K562 (cell line): ENCODE measurements at regions not wholly inside any gene's neighbourhood (a gene's known extent, or its start where the extent isn't known, plus 50 kb on each side); places are given as distances from the start of the nearest gene placed in this dataset.

Experiments
- ATAC-seq: fragments of 200-7000 bp; cut with Tn5 transposase; 3 replicates; pipeline ENCODE4 v1.9.1; 2020; ENCODE audit warnings: moderate library complexity
- BruUV-seq: library from RNA; stranded (reverse); fragments of 400-500 nt; replicated peaks from 2 replicates; lab custom pipeline; 2021; lab: Mats Ljungman, UMichigan
- CTCF ChIA-PET: fragments of 300-600 bp; formaldehyde crosslinking; extraction: SDS; loops from one replicate; lab custom pipeline; 2021; ENCODE audit warnings: low intra/inter-chr PET ratio; lab: Yijun Ruan, JAX
- POLR2A ChIA-PET: fragments of 300-600, 350-650 bp; sonication (Branson Sonifier 250); formaldehyde crosslinking; extraction: SDS; loops from one replicate; lab custom pipeline; 2021; ENCODE audit warnings: antibody characterized with exemption, inconsistent platforms; lab: Yijun Ruan, JAX
- DNase-seq, 4 experiments: peaks; one replicate each; pipeline versions ENCODE4 v3.0.0 to v3.0.0-alpha.2; 2011 to 2018; ENCODE audit warnings: low spot score in 3 of 4, mixed read lengths in 3 of 4; ENCODE audit errors: extremely low read depth in 1 of 4
- FAIRE-seq: peaks from 2 replicates; lab custom pipeline; 2011; peaks lifted over from hg19 to GRCh38; lab: Jason Lieb, UNC
- H2AFZ ChIP-seq: 2 replicates; pipeline ENCODE4 v1.6.0; 2011; ENCODE audit warnings: low read depth, low read length, control low read depth, inconsistent platforms
- H3K27ac ChIP-seq: fragments of 200-600 bp; 3 replicates; pipeline ENCODE4 v1.8.0; 2011; ENCODE audit warnings: low read depth, mild to moderate bottlenecking, control low read depth, inconsistent platforms, low read length, moderate library complexity, mixed read lengths; ENCODE audit errors: extremely low read depth
- H3K27me3 ChIP-seq, 2 experiments: fragments of 300-600 bp in 1 of 2; 2 replicates in 1 of 2; 3 replicates in 1 of 2; pipeline versions ENCODE4 v1.6.0 to v1.8.0; 2011; ENCODE audit warnings: inconsistent platforms in 2 of 2, low read length in 2 of 2, mild to moderate bottlenecking in 1 of 2, mixed read lengths in 1 of 2, moderate library complexity in 1 of 2; ENCODE audit not compliant: control insufficient read depth in 2 of 2, insufficient read depth in 2 of 2
- H3K36me3 ChIP-seq: fragments of 300-600 bp; 3 replicates; pipeline ENCODE4 v1.8.0; 2011; ENCODE audit warnings: mild to moderate bottlenecking, low read length, inconsistent platforms; ENCODE audit not compliant: control insufficient read depth, insufficient read depth
- H3K4me1 ChIP-seq, 2 experiments: fragments of 200-600 bp in 1 of 2; replicated peaks in 1 of 2; 2 replicates in 1 of 2; 3 replicates in 1 of 2; pipeline versions ENCODE4 v1.5.1 to v1.8.0; 2011; ENCODE audit warnings: inconsistent platforms in 2 of 2, low read length in 2 of 2, mild to moderate bottlenecking in 1 of 2, mixed read lengths in 1 of 2, moderate library complexity in 1 of 2; ENCODE audit not compliant: control insufficient read depth in 2 of 2, insufficient read depth in 2 of 2
- H3K4me2 ChIP-seq: 2 replicates; pipeline ENCODE4 v1.6.1; 2011; ENCODE audit warnings: low read length, control low read depth, inconsistent platforms, mixed read lengths; ENCODE audit not compliant: insufficient read depth
- H3K4me3 ChIP-seq: fragments of 200-600 bp; sonication (generic), shearing (Covaris generic); 2 replicates; pipeline ENCODE4 v1.5.1; 2016; ENCODE audit warnings: control low read depth, inconsistent platforms
- H3K79me2 ChIP-seq: fragments of 200-600 bp; 3 replicates; pipeline ENCODE4 v1.8.0; 2011; ENCODE audit warnings: low read length, inconsistent platforms; ENCODE audit not compliant: control insufficient read depth, insufficient read depth
- H3K9ac ChIP-seq, 2 experiments: 2 replicates each; pipeline versions ENCODE4 v1.6.0 to v1.6.1; 2011; ENCODE audit warnings: low read depth in 2 of 2, low read length in 2 of 2, control low read depth in 1 of 2, inconsistent platforms in 1 of 2, mild to moderate bottlenecking in 1 of 2, mixed read lengths in 1 of 2; ENCODE audit not compliant: insufficient read depth in 1 of 2
- H3K9me1 ChIP-seq: one replicate; pipeline ENCODE4 v1.6.0; 2011; ENCODE audit warnings: inconsistent platforms, mild to moderate bottlenecking, low read length, moderate library complexity; ENCODE audit not compliant: control insufficient read depth, insufficient read depth
- H3K9me3 ChIP-seq: replicated peaks from 2 replicates; pipeline ENCODE4 v1.5.1; 2011; ENCODE audit warnings: low read depth, low read length, inconsistent platforms; ENCODE audit not compliant: control insufficient read depth, insufficient read depth
- H4K20me1 ChIP-seq: replicated peaks from 2 replicates; pipeline ENCODE4 v1.6.1; 2011; ENCODE audit warnings: low read length, inconsistent platforms, mixed read lengths; ENCODE audit not compliant: control insufficient read depth, insufficient read depth
- BCL6 ChIP-seq: fragments of 250-450 bp; sonication (Bioruptor Pico); IDR thresholded peaks from 2 replicates; pipeline ENCODE4 v1.4.0; 2020
- BRCA1 ChIP-seq, 2 experiments: fragments of 450-650 bp in 1 of 2; sonication (generic) in 1 of 2; formaldehyde crosslinking in 1 of 2; IDR thresholded peaks; 2 replicates each; pipeline versions ENCODE4 v1.5.0 to v1.6.1; 2017 to 2020; ENCODE audit warnings: mild to moderate bottlenecking in 1 of 2, missing genetic modification reagents in 1 of 2
- BRD4 ChIP-seq: fragments of 200-600 bp; sonication (generic); IDR thresholded peaks from 2 replicates; pipeline ENCODE4 v1.6.1; 2017; ENCODE audit warnings: inconsistent platforms
- MCM5 ChIP-seq: fragments of 450-650 bp; IDR thresholded peaks from 2 replicates; pipeline ENCODE4 v1.6.1; 2016; ENCODE audit warnings: low read depth
- TAF9B ChIP-seq: fragments of 450-650 bp; IDR thresholded peaks from 2 replicates; pipeline ENCODE4 v1.6.1; 2018; ENCODE audit warnings: mild to moderate bottlenecking; ENCODE audit not compliant: partially characterized antibody
- ZNF174 ChIP-seq: fragments of 250-450 bp; sonication (Bioruptor Pico); IDR thresholded peaks from 2 replicates; pipeline ENCODE4 v1.4.0; 2020; ENCODE audit warnings: mild to moderate bottlenecking
- ZNF41 ChIP-seq: fragments of 250-450 bp; sonication (Bioruptor Pico); conservative IDR thresholded peaks from 2 replicates; pipeline ENCODE4 v1.4.0; 2020; ENCODE audit warnings: mild to moderate bottlenecking
- ZNF778 ChIP-seq: fragments of 450-650 bp; formaldehyde crosslinking; IDR thresholded peaks from 2 replicates; pipeline ENCODE4 v1.4.0; 2020; ENCODE audit warnings: mild to moderate bottlenecking, moderate library complexity
- WGBS: fragments of 100-300 bp; shearing (Covaris generic); methylation state at CpG from one replicate; pipeline ENCODE4 v1.1.6; 2016; ENCODE audit warnings: low coverage, mixed read lengths; ENCODE audit not compliant: insufficient coverage; ENCODE audit errors: missing lambda C conversion rate; 5-methylcytosine and 5-hydroxymethylcytosine counted together
- in situ Hi-C: fragments of 300-500 bp; cut with MboI; formaldehyde crosslinking; loops from 4 replicates; pipeline ENCODE4 v1.15.0; 2018; ENCODE audit warnings: inconsistent platforms, mixed read lengths
- intact Hi-C: fragments of 100-400 bp; cut with micrococcal nuclease; formaldehyde crosslinking; loops from 2 replicates; pipeline ENCODE4 v1.14.2; 2022
- TF ChIP-seq, protein P1 (sequence below): fragments of 450-650 bp; conservative IDR thresholded peaks from 2 replicates; pipeline ENCODE4 v1.6.1; 2016; ENCODE audit warnings: missing genetic modification characterization, low read depth, mild to moderate bottlenecking, missing compliant biosample characterization, moderate library complexity
- TF ChIP-seq, protein P2 (sequence below): IDR thresholded peaks from 2 replicates; pipeline ENCODE4 v1.6.1; 2011; ENCODE audit not compliant: insufficient read length; ENCODE audit errors: extremely low read depth
- TF ChIP-seq, protein P3 (sequence below): sonication (generic); formaldehyde crosslinking; IDR thresholded peaks from 2 replicates; pipeline ENCODE4 v1.8.1; 2023; ENCODE audit warnings: mild to moderate bottlenecking, missing genetic modification reagents

DNA sequence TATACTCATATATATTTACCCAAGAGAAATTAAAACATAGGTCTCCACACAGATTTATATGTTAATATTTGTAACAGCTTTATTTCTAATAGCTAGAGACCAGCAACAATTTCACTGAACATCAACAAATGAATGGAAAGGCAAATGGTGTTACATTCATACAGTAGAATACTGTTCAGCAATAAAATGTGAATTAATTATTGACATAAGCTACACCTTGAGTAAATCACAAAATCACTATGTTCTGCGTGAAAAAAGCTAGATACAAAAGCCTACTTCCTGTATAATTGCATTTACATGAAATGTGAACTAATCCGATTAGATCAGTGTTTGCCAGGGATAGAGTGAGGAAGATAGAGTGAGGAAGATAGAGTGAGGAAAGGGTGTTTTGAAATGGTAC is 945.7 kb downstream of the SQOR start:
- H3K36me3 ChIP-seq: no peaks in the 10 kb centered on the region
- no TSS peak for BruUV-seq
- H3K27me3 ChIP-seq: no peaks in the 10 kb centered on the region
- H3K9ac ChIP-seq: no peak overlapping the region
- no peak overlapping the region for H2AFZ ChIP-seq
- H4K20me1 ChIP-seq: no peaks in the 10 kb centered on the region
- H3K27ac ChIP-seq: no peak overlapping the region
- no peaks in the 10 kb centered on the region for H3K79me2 ChIP-seq
- no peaks in the 10 kb centered on the region for H3K9me1 ChIP-seq
- ATAC-seq (no peak), FAIRE-seq (no peak), DNase-seq (no peak)
- no peaks in the 10 kb centered on the region for H3K4me1 ChIP-seq
- H3K9me3 ChIP-seq: peaks cover 2% of the 10 kb centered on the region; the same call in 1 of the 2 replicates
- ChIA-PET CTCF (no interaction called here), POLR2A (no interaction called here)
- in situ Hi-C loops: no loop called here
- intact Hi-C loops: no loop called here
- WGBS: 0% methylated on average over 2 of the region's 2 CpGs
- no peak overlapping the region for H3K4me3 ChIP-seq
- H3K4me2 ChIP-seq: no peak overlapping the region
- no peak for TF ChIP-seq BCL6 (CRISPR knock-in tag)
- no peak for TF ChIP-seq ZNF174
- no peak for TF ChIP-seq BRD4
- TF ChIP-seq BRCA1 (IDR thresholded peaks at IDR 0.05): no peak
- no peak for TF ChIP-seq BRCA1 (CRISPR knock-in tag; IDR thresholded peaks at IDR 0.05)
- no peak for TF ChIP-seq TAF9B

DNA sequence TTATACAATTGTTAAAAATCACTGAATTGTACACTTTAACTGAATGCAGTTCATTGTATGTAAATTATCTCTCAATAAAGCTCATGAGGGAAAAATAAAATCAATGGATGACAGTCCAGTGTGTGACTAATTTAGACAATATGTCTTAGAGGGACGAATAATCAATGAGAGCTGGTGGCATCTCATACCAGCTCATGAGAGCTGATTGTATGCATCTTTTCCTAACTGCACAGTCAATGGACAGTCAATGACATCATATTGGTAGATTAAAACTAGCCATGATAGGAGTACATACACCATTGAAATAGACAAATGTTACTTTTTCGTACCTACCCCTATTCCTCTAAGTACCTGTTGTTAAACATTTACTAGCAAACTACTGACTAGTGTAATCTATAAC is 946.1 kb downstream of the SQOR start:
- no peaks in the 10 kb centered on the region for H3K36me3 ChIP-seq
- H4K20me1 ChIP-seq: no peaks in the 10 kb centered on the region
- peaks cover 2% of the 10 kb centered on the region; the same call in 1 of the 2 replicates for H3K9me3 ChIP-seq
- no peaks in the 10 kb centered on the region for H3K79me2 ChIP-seq
- no peak overlapping the region for H2AFZ ChIP-seq
- H3K9ac ChIP-seq: no peak overlapping the region
- ChIA-PET CTCF (no interaction called here), POLR2A (no interaction called here)
- H3K27ac ChIP-seq: no peak overlapping the region
- no peak overlapping the region for H3K4me3 ChIP-seq
- no peak overlapping the region for H3K4me2 ChIP-seq
- 0% methylated on average over 2 of the region's 2 CpGs for whole genome bisulfite sequencing
- BruUV-seq: no TSS peak
- in situ Hi-C loops (no loop called here), intact Hi-C loops (no loop called here)
- no peaks in the 10 kb centered on the region for H3K27me3 ChIP-seq
- DNase-seq (no peak), ATAC-seq (no peak), FAIRE-seq (no peak)
- no peaks in the 10 kb centered on the region for H3K9me1 ChIP-seq
- TF ChIP-seq, protein P1, sequence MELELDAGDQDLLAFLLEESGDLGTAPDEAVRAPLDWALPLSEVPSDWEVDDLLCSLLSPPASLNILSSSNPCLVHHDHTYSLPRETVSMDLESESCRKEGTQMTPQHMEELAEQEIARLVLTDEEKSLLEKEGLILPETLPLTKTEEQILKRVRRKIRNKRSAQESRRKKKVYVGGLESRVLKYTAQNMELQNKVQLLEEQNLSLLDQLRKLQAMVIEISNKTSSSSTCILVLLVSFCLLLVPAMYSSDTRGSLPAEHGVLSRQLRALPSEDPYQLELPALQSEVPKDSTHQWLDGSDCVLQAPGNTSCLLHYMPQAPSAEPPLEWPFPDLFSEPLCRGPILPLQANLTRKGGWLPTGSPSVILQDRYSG (tag): no peak
- TF ChIP-seq MCM5 (no peak), ZNF778 (no peak), ZNF41 (CRISPR knock-in tag) (no peak)
- TF ChIP-seq, protein P2, sequence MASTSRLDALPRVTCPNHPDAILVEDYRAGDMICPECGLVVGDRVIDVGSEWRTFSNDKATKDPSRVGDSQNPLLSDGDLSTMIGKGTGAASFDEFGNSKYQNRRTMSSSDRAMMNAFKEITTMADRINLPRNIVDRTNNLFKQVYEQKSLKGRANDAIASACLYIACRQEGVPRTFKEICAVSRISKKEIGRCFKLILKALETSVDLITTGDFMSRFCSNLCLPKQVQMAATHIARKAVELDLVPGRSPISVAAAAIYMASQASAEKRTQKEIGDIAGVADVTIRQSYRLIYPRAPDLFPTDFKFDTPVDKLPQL: no peak
- TF ChIP-seq, protein P3, sequence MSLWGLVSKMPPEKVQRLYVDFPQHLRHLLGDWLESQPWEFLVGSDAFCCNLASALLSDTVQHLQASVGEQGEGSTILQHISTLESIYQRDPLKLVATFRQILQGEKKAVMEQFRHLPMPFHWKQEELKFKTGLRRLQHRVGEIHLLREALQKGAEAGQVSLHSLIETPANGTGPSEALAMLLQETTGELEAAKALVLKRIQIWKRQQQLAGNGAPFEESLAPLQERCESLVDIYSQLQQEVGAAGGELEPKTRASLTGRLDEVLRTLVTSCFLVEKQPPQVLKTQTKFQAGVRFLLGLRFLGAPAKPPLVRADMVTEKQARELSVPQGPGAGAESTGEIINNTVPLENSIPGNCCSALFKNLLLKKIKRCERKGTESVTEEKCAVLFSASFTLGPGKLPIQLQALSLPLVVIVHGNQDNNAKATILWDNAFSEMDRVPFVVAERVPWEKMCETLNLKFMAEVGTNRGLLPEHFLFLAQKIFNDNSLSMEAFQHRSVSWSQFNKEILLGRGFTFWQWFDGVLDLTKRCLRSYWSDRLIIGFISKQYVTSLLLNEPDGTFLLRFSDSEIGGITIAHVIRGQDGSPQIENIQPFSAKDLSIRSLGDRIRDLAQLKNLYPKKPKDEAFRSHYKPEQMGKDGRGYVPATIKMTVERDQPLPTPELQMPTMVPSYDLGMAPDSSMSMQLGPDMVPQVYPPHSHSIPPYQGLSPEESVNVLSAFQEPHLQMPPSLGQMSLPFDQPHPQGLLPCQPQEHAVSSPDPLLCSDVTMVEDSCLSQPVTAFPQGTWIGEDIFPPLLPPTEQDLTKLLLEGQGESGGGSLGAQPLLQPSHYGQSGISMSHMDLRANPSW (CRISPR knock-in tag): no peak
- no peaks in the 10 kb centered on the region for H3K4me1 ChIP-seq
